HG03159 (cell line): ENCODE measurements at regions not wholly inside any gene's neighbourhood (a gene's known extent, or its start where the extent isn't known, plus 50 kb on each side); places are given as distances from the start of the nearest gene placed in this dataset.
A peak's percentile ranks its signal among the peaks of the same experiment; 100 is the strongest.
"Not testable (repeated sequence)": the region's sequence is repeated elsewhere in the genome, so short reads cannot be mapped to it uniquely, and the experiment has no call there.

Experiments used
- ATAC-seq: cut with Tn5 transposase; IDR thresholded peaks from one replicate; pipeline ENCODE4 v1.9.1; 2021; ENCODE audit warnings: mild to moderate bottlenecking, moderate library complexity; ENCODE audit not compliant: unreplicated experiment

DNA sequence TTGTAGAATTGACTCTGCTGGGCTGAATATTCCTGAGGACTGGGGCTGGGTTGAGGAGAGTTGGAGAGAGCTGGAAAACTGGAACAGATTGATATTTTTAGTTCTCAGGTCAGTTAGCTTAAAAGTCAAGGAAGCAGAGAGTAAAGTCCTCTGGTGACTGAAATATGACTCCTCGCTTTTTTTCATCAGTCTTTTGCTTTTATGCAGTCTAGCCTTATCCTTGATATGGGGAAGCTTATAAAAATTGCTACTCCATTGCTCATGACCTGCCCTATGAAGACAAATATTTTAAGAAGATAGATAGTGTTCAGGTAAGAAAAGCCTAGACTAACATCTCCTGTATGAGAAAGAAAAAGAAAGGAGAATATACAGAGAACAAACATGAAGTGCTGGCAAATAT, 152.7 kb downstream of the C4orf33 start:
- no peak for ATAC-seq

DNA sequence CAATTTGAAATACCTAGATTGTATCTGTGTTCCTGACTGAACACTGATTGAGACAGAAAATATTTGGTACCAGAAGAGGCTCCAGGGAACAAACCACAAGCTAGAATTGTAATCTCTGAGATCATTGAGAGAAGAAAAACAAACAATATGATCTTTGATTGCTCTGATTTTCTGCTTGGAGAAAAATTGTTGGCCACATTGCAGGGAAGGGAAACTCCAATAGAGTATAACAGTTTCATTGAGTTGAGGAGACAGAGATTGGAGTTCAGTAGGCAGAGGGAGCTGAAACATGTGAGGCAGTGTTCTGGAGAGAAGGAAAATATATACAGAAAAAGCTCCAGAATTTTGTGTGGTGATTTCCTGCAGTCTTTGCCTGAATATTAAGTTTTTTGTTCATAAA, 158.2 kb downstream of the C4orf33 start:
- no peak for ATAC-seq

DNA sequence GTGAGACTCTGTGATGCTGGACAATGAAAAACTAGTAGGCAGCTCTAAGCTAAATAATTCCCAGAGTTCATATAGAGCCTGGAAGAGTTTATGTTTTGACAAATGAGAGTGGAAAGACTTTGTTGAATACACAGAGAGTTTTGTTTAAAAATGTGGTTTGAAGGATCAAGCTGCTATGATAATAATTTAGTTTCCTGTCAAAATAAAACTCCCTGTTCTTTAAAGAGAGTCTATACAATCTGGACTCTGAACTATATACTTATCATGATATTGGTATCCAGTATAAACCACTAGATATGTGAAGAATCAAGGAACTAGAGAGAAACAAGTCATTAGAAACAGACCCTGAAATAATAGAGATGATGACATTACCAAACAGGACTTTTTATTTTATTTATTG, 158.6 kb downstream of the C4orf33 start:
- ATAC-seq, result no peak

DNA sequence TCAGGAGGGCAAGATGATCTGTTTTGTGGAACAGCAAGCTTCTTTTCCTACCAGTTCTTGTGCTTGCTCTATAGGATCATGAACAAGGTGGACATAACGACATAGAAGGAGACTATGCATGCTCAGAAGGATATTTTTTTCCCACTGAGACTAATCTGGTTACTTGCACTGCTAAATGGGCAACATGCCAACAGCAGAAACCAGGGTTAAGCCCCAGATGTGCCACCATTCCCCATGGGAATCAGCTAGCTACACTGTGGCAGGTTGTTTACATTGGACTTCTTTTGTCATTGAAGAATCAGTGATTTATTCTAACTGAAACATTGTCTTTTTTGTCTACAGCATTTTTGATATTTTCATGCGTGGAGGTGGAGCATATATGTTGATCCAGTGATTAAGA, 165.6 kb downstream of the C4orf33 start:
- ATAC-seq, result no peak

DNA sequence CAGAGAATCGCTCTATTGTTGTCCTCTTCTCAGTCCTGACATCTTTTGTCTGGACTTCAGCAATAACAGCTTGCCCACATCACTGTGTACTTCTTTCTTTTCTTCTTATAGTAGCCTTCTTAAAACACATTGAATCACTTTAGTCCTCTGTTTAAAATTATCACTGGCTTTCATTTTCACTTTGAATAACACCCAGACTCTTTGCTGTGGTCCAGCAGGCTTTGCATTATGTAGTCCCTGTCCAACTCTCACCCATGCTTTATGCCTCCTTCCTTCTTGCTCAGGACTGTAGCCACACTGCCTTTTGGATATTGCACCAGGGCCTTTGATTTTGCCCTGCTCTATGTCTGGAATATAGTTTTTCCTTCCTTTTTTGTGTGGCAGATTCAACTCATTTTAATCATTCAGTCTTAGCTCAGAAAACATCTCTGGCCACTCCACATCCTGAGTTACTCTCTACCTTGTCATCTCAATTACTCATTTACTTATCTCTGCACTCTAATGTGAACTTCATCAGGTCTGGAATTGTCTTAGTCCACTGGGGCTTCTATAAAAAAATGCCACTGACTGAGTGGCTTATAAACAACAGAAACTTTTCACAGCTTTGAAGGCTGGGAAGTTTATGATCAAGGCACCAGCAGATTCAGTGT, 168.2 kb downstream of the C4orf33 start:
- ATAC-seq, result peak; percentile 98

DNA sequence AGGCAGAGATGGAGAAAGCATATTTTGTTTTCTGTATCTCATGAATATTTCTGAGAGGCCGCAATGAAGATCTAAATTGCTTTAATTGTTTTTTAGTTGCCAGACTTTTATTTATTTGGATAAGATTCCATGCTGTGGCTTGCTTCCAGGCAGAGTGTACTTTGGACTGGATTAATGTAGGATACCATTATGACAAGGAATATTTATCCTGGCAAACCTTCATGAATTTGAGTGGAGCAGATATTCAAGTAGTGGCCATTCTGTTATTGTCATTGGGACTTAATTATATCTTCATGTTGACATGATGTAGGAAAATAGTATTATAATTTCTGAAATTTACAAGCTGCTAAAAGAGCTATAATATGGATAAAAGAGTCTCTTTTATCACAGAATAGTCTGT, 182.9 kb downstream of the C4orf33 start:
- ATAC-seq, result no peak

DNA sequence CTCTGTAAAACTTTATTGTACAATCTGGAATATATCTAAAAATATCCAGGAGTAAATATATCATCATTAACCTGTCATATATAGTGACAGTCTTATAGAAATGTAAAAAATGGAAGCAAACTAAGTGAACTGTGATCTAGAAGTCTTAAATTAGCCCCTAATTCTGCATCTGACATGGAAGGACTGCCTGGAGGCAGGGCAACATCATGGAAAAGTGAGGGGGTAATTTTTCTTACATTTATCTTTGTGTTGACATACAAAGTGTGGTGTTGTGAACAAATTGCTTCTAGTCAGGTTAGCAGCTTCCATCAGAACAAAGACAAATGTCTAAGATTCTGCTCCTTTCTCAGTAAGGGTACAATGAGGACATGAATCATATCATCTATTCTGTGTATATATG, 186.3 kb downstream of the C4orf33 start:
- ATAC-seq, result no peak

DNA sequence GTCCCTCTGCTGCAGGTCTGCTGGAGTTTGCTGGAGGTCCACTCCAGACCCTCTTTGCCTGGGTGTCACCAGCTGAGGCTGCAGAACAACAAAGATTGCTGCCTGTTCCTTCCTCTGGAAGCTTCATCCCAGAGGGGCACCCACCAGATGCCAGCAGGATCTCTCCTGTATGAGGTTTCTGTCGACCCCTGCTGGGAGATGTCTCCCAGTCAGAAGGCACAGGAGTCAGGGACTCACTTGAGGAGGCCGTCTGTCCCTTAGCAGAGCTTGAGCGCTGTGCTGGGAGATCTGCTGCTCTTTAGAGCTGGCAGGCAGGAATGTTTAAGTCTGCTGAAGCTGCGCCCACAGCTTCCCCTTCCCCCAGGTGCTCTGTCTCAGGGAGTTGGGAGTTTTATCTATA, 196.2 kb downstream of the C4orf33 start:
- not testable (repeated sequence) for ATAC-seq

DNA sequence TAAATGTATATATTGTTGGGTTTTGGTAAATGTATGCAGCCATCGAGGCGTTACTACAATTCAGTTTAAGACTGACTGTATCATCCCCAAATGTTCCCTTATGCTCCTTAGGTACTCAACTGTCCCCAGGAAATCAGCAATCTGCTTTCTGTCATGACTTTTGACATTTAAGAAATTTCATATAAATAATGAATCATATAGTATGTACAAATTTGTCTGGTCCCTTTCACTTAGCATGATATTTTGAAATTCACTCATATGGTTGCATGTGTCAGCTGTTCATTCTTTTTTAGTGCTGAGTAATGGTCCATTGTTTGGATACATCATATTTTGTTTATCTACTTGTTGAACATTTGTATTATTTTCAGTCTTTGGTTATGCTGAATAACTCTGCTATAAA, 218.8 kb downstream of the C4orf33 start:
- no peak for ATAC-seq

DNA sequence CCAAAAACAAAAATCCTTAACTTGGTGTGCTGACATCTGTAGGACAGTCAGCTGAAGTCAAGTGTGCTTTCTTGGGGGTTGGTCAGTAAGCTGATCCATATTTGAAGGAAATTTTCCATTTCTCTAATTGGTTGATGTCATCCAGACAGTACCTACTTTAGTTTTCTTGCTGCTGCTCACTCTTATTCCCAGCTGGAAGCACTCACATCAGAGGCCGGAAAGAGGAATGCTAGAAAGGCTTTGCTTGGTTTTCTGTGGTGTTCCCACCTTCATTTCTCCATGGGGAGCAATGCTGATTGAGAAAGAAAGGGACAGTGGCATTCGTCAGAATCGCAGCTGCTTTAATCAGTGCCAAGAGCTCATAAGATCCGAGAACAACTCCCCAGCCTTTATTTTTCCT, 227.0 kb downstream of the C4orf33 start:
- ATAC-seq, result no peak

DNA sequence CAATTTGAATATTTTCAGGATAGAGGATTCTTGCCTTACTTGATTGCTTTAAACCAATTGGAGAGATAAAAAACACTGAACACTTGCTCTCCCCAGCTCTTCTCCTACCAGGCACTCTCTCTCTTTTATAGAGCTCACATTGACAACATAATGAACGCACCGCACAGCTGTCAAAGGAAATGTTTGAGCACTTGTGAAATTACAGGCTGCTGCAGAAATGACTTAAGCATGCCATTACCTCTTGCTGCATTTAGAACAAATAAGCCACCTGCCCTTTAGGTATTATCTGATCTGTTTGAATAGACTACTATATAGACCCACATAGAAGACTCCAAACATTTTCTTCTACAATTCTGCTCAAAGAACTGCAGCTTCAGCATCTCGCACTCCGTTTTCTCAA, 227.7 kb downstream of the C4orf33 start:
- no peak for ATAC-seq

DNA sequence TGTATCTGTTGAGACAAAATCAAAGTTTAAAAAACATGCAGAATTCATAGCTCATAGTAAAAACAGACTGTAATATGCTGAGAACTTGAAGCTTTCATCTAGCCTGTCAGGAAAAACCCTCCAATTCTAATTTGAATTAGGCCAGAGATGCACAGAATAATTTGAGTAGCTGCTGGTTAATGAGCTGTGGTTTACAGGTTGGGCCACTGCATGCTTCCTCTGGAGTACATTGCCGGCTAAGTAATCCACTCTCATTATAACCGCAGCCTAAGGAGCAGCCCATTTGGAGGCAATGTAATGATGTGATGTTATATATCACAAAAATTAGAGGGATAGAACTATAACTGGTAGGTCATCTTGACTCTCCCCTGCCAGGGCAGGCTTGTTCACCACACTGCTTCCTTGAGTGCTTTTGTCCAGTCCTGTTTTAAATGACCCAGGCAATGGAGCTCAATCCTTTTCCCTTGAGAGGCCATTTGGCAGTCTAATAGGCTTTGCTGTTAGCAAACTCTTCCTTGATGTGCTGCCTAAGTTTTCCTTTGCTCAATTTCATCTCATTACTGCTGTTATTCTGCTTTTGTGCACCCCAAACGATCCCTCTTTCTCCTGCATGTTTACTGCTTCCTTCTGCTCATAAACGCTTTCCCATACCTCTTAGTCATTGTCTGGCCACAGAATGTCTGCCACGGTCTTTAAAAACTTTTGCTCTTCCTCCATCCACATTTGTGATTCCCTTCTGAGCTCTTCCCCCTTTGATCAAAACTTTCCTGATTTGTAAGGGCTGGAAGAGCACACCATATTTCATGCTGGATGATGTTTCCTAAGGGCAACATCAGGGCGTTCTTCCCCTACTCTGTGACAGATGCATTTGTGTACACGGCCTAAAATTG, 230.9 kb downstream of the C4orf33 start:
- ATAC-seq, result no peak

DNA sequence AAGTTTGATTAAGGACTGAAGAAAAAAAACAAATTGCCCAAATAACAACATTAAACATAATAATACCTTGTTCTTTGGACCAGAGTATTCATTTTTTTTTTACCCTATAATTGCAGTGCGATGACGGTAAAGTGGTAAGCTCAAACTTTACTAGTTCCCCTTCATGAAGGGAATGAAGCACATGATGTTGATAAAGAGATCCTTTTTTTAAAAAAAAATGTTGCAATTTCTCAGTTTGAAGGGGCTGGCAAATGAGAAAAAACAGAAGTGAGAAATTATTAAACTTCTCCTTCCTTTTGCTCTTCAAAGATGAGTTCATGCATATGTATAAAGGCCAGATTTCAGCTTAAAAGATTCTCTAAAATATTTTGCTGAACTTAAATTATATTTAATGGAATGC, 231.7 kb downstream of the C4orf33 start:
- no peak for ATAC-seq

DNA sequence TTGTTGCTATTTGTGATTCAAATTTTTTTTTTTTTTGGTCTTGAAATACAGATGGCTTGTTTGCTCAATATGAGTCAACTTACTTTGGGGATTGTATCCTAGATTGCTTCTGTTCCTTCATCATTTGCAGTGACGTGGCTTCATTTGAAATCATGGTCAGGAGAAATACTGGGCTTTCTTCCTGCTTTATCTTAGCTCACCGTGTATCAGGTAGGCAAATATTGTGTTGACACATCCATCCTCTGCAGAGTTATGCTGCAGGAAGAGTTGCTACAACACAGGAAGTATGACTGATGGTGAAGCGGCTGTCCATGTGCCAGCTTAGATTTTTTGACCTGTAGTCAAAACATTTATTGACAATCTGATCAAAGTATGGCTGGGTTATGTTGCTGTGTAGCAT, 232.2 kb downstream of the C4orf33 start:
- ATAC-seq, result no peak

DNA sequence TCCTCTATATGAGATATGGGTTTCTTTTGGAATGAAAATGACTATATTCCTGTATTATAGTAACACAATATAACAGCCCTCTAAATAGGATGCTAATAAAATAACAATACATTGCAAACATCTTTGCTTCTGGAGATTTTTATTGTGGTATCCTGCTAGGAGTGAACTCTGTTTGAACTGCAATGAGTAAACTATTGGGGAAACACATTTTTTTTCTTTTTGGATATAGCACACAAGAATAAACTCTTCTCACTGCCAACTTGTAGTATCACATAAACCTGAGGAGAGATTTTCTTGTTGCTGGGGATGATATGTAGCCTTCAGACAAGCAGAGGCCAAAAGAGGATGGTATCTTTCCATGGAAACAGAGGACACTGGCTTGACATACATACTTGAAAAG, 238.2 kb downstream of the C4orf33 start:
- no peak for ATAC-seq

DNA sequence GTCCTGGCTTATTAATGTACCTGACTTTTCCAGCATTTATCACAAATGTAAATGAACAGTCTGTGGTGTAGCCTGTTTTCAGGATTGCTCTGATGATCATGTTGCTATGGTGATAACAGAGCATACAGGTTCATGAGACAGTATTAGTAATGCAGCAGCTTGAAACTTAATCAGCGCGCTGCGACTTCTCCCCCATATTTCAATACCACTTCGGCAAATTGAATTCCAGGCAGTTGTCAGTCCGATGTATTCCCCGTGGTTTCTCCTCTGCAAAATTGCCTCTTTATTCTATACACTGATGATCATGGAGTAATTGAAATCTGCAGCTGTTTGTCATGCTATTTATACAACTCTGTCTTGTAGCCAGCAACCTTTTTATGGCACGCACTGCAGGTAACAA, 239.3 kb downstream of the C4orf33 start:
- no peak for ATAC-seq

DNA sequence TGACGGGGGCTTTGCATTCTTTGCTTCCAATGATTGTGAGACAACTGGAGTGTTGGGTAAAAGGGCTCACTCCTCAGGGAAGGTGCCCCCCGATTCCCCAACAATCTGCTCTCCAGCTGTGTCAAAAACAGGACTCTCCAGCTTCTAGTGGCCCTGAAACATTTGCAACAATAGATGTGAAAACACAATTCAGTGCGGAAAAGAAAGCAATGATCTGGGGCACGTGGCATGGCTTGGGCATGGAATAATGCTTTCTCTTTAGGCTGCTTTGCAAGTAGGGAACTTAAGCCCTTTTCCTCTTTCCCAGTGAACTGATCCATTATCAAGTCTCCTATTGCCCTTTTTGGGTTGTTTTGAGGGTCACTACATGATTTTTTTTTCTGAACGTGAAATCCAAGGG, 239.9 kb downstream of the C4orf33 start:
- no peak for ATAC-seq

DNA sequence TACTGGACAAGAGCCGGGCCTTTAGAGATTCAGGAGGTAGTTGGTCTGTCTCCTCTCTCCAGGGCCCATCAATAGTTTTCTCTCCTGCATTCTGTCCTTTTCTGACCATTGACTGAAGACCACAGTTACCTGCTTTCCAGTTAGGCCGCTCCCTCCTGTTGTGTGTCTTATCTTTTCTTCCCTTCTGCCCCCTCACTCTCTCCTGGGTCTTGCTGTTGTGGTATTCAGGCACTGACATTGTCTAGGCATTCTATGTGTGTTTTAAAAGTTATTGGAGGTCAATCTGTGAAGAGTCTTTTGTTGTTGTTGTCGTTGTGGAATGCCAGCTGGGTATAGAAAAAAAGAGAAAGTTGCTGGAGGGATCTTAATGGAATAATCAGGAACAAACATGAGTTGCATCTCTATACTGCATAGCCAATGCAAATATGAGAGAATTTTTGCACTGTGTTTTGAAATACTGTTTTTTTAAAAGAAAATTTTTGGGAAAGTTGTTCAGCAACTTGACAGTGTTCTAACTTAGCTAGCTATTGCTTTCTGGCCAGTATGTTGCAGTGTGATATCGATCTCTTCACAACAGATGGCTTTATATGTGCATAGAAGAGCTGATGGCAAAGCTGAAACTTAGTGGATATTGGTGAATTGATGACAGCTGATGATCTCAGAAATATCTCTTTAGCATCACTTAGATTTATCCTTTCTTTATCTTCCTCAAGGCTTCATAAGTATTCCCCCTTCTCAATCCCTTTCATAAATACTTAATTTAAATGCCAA, 240.7 kb downstream of the C4orf33 start:
- ATAC-seq, result no peak

DNA sequence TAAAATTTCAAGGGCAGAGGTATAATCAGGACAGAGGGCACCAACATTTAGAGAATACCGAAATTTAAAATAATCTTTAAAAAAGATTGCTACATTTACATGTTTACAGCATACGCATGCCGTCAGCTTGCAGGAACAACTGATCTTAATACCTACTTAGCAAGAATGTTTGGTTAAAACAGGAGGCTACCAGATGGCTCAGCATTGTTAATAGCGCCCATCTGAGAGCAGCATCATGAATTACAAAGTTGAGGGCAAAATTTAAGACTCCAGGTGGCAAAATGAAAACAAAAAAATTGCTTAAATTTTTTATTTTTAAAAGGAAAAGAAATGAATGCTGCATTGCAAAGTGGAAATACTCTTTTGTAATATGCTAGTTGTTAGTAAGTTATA, 241.3 kb downstream of the C4orf33 start:
- no peak for ATAC-seq

DNA sequence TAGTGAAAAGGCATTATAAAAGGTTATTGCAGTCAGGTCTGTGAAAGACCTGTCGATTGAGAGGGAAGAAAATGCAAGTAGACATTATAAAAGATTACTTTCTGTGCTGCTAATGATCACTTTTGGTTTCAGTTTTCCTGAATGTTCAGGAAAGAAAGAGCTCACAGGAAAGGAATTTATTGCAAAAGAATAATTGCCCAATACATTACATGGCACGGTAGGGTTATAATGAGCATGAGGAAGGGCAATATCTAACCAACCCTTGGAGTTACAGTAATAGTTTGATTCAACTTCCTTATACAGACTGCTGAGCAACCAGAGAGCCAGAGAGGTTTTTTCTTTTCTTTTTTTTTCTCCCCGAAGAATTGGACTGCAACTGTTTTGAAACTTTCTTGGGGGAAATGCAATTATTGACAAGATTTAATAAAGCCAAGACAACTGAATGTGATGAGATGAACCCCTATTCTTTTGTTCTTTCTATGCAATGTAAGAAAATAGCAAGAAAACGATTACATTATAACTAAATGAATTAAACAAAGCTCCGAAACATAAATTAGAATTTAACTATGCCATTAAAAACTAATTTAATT, 247.0 kb downstream of the C4orf33 start:
- no peak for ATAC-seq

DNA sequence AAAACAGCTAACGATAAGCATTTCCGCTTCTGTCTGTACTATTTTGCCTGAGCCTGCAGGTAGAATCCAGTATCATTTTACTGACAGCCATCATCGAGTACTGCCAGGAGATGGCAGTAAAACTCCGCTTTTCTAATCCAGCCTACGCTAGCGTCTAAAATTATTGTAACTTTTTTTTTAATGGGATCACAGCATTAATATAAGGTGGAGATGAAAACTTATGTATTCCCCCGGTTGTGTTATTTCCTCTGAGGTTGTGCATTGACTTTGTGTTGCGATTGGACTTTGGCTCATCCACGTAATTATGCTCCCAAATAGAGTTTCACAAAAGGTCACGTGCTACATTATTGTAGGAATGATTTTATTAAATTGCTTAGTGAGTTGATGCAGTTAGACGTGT, 248.1 kb downstream of the C4orf33 start:
- ATAC-seq, result peak; percentile 69
